Tibial artery (tissue), 4 donors: ENCODE measurements at regions not wholly inside any gene's neighbourhood (a gene's known extent, or its start where the extent isn't known, plus 50 kb on each side); places are given as distances from the start of the nearest gene placed in this dataset.

Source experiments
- DNase-seq, 2 donors: peaks; one replicate each; pipeline ENCODE4 v3.0.0-alpha.2; 2019
- H3K27ac ChIP-seq, 2 donors: fragments of 200-600 bp; sonication (generic) in 1 of 2; 1 replicate in 1 of 2; 2 replicates in 1 of 2; pipeline ENCODE4 v1.5.1; 2018 to 2019; ENCODE audit warnings: mild to moderate bottlenecking in 1 of 2
- H3K27me3 ChIP-seq, 2 donors: fragments of 200-600 bp; sonication (generic) in 1 of 2; one replicate each; pipeline versions ENCODE4 v1.5.1 to v1.6.0; 2016 to 2019
- H3K36me3 ChIP-seq, 3 donors: fragments of 200-600 bp; sonication (generic) in 2 of 3; one replicate each; pipeline ENCODE4 v1.5.1; 2016 to 2019; ENCODE audit warnings: mild to moderate bottlenecking in 2 of 3
- H3K4me1 ChIP-seq, 4 donors: fragments of 200-600 bp; sonication (generic) in 2 of 4; 1 replicate in 3 of 4; 2 replicates in 1 of 4; pipeline ENCODE4 v1.5.1; 2016 to 2019
- H3K4me3 ChIP-seq, 2 donors: fragments of 200-600 bp; sonication (generic) in 1 of 2; 1 replicate in 1 of 2; 2 replicates in 1 of 2; pipeline ENCODE4 v1.5.1; 2018 to 2019; ENCODE audit warnings: mild to moderate bottlenecking in 2 of 2
- H3K9me3 ChIP-seq, 3 donors: fragments of 200-600 bp; sonication (generic) in 1 of 3; one replicate each; pipeline ENCODE4 v1.5.1; 2016 to 2019
- intact Hi-C: fragments of 100-400 bp; cut with DNase I; formaldehyde crosslinking; loops from one replicate; pipeline ENCODE4 v1.15.0; 2023; ENCODE audit warnings: low total_unique reads
- TF ChIP-seq, protein P1 (sequence below), 2 experiments: fragments of 200-600 bp in 1 of 2; fragments of 450-650 bp in 1 of 2; IDR thresholded peaks; one replicate each; pipeline ENCODE4 v1.5.1; 2017 to 2019; ENCODE audit warnings: antibody characterized with exemption in 2 of 2, mild to moderate bottlenecking in 1 of 2, moderate library complexity in 1 of 2

DNA sequence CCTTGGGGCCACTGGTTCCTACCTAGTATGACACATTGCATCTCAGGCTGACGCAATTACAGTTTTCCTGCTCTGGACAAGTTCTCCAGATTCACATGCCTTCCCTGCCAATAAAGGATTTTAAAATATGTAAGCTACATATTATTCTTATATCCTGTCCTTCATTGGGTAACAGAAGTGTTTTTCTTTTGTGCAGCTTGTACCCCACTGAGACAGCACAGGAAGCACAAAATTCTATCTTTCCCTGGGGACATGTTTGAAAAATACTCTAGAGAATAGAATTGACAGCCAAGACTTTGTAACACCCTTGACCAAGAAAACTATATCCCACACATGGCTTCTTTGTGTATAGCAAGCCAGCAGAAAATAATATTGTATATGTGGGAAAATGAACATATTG, 456.8 kb downstream of the MAFB start:
- intact Hi-C loops = loop anchor here (10.0 kb wide), 1 partner anchor 433 kb away; no protein-coding TSS in a partner anchor
- no peak for DNase-seq
- TF ChIP-seq, protein P1, sequence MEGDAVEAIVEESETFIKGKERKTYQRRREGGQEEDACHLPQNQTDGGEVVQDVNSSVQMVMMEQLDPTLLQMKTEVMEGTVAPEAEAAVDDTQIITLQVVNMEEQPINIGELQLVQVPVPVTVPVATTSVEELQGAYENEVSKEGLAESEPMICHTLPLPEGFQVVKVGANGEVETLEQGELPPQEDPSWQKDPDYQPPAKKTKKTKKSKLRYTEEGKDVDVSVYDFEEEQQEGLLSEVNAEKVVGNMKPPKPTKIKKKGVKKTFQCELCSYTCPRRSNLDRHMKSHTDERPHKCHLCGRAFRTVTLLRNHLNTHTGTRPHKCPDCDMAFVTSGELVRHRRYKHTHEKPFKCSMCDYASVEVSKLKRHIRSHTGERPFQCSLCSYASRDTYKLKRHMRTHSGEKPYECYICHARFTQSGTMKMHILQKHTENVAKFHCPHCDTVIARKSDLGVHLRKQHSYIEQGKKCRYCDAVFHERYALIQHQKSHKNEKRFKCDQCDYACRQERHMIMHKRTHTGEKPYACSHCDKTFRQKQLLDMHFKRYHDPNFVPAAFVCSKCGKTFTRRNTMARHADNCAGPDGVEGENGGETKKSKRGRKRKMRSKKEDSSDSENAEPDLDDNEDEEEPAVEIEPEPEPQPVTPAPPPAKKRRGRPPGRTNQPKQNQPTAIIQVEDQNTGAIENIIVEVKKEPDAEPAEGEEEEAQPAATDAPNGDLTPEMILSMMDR (IDR thresholded peaks at IDR 0.05) = no peak
- Histone ChIP-seq H3K4me1 (no peaks in the 10 kb centered on the region), H3K4me3 (no peak overlapping the region), H3K36me3 (no peaks in the 10 kb centered on the region), H3K27me3 (no peaks in the 10 kb centered on the region), H3K9me3 (no peaks in the 10 kb centered on the region), H3K27ac (no peak overlapping the region)

DNA sequence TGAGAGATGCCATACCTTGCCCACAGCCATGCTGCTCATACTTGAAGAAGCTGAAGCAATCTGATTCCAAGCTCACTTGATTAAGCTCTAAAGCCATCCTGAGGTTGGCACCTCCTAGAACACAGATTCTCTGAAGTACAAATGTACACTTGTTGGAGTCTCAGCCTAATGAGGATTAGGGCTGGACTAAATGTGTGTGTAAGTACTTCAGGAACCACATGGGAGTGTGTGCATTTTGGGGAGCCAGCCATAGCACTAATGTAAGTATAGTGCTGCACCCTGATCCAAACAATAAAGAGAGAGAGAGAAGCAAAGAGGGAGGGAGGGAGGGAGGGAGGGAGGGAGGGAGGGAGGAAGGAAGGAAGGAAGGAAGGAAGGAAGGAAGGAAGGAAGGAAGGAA, 458.6 kb downstream of the MAFB start:
- intact Hi-C loops = loop anchor here (10.0 kb wide), 1 partner anchor 434 kb away; no protein-coding TSS in a partner anchor
- no peaks in the 10 kb centered on the region for H3K4me1 ChIP-seq
- TF ChIP-seq, protein P1 (IDR thresholded peaks at IDR 0.05) = no peak

DNA sequence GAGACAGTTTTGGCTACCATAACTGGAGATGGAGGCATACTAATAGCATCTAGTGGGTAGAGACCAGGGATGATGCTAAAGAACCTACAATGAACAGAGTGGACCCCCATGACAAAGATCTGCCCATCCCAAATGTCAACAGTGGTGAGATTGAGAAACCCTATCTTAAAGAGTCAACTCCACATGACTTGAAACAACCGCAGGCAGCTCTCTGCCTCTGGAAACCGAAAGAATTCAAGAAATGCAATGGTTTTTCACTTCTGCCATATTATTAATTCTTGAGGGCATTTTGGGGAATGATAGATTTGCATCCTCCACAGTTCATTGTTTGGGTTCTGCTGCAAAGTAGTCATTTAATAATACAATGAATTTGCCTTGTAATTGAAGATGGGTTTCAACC, 463.4 kb downstream of the MAFB start:
- H3K9me3 ChIP-seq = no peaks in the 10 kb centered on the region
- no peak overlapping the region for H3K27ac ChIP-seq
- H3K4me1 ChIP-seq = no peaks in the 10 kb centered on the region
- DNase-seq = no peak
- TF ChIP-seq, protein P1 (IDR thresholded peaks at IDR 0.05) = no peak
- no peak overlapping the region for H3K4me3 ChIP-seq
- intact Hi-C loops = no loop called here
- no peaks in the 10 kb centered on the region for H3K27me3 ChIP-seq
- H3K36me3 ChIP-seq = no peaks in the 10 kb centered on the region

More for the DNA sequence above, 458.6 kb downstream of the MAFB start:
- Histone ChIP-seq H3K27me3 (no peaks in the 10 kb centered on the region), H3K4me3 (no peak overlapping the region), H3K27ac (no peak overlapping the region), H3K36me3 (no peaks in the 10 kb centered on the region), H3K9me3 (no peaks in the 10 kb centered on the region)
- DNase-seq = no peak

DNA sequence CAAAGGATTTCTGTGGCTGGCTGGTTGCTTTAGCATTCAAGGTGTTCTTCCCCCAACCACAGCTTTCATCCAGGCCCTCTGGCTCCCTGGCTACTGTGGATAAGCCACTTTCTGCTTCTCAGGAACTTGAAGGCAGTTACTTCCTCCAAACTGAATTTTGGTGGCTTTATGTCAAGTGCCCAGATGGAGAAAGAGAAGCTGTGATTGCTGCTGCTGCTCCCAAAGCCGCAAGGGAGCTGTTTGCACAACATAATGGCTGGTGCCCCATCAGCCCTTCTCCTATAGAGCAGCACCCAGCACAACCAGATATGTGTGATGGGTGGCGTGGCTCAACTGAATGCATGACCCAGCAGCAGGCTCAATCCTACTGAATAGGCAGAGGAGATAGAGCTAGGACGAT, 465.2 kb downstream of the MAFB start:
- no peak for DNase-seq
- TF ChIP-seq, protein P1 (IDR thresholded peaks at IDR 0.05) = no peak
- Histone ChIP-seq H3K4me1 (no peaks in the 10 kb centered on the region), H3K36me3 (no peaks in the 10 kb centered on the region), H3K27ac (no peak overlapping the region), H3K4me3 (no peak overlapping the region), H3K9me3 (no peaks in the 10 kb centered on the region), H3K27me3 (no peaks in the 10 kb centered on the region)
- intact Hi-C loops = no loop called here

DNA sequence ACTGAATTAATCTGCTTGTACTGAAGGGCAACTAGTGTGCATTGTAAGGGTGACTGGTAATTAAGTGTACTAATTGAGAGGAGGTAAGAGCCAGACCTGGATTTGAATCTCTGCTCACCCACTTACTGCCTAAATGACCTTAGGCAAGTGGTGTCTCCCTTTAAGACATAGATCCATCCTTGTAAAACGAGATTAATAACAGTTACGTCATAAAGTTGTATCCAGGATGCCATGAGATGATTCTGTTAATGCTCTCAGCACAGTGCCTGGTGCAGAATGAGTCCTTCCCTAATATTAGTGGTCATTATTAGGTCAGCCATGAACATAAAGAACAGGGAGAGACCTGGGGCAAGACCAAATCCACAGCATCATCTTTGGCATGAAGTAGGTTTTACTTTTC, 470.1 kb downstream of the MAFB start:
- TF ChIP-seq, protein P1 (IDR thresholded peaks at IDR 0.05) = no peak
- DNase-seq = no peak
- Histone ChIP-seq H3K27me3 (no peaks in the 10 kb centered on the region), H3K36me3 (no peaks in the 10 kb centered on the region), H3K4me1 (no peaks in the 10 kb centered on the region), H3K27ac (no peak overlapping the region), H3K4me3 (no peak overlapping the region), H3K9me3 (no peaks in the 10 kb centered on the region)
- intact Hi-C loops = no loop called here
